Vagina (tissue), 2 donors: ENCODE measurements at regions not wholly inside any gene's neighbourhood (a gene's known extent, or its start where the extent isn't known, plus 50 kb on each side); places are given as distances from the start of the nearest gene placed in this dataset.

Source experiments
- POLR2A ChIP-seq, 2 donors: fragments of 450-650 bp; IDR thresholded peaks; one replicate each; pipeline ENCODE4 v1.6.1; 2017; ENCODE audit warnings: antibody characterized with exemption in 2 of 2, mild to moderate bottlenecking in 2 of 2, moderate library complexity in 2 of 2
- TF ChIP-seq, protein P1 (sequence below), 3 experiments: fragments of 450-650 bp in 2 of 3; fragments of 200-600 bp in 1 of 3; sonication (generic) in 1 of 3; IDR thresholded peaks; one replicate each; pipeline ENCODE4 v1.5.1; 2017 to 2019; ENCODE audit warnings: antibody characterized with exemption in 3 of 3, mild to moderate bottlenecking in 2 of 3, moderate library complexity in 2 of 3

DNA sequence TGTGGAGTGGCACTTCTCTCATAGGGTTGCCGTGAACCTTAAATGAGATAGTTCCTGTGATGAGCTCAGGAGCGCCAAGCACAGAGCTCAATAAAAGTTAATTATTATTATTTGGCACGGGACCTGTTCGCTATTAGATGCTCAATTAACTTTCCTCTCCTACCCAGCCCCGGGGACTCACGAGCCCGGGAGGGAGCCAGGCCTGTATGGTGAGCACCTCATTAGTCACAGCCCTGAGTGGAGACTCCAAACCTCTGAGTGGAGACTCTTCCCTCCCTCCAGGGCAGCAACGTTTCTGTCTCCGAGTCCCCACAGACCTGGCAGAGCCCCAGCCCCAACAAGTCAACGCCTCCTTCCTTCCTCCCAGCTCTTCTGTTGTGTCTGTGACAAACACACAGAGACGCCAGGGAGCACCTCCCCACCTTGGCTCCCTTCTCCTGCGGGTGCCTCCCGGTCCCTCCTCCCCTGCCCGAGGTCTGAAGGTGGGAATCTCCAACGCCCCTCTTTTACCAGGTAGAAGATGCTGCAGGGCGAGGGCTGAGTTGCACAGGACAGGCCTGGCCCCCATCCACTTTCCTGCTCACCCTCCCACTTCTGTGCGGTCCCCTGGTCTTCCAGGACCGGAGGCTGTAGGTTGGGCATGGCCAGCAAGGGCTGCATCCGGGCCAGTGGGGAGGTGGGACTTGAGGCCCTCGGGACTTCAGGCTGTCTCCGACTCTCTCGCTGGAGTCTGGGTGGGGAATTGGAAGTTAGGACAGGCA, 52.7 kb upstream of the ODC1 start:
- no peak for TF ChIP-seq POLR2A (IDR thresholded peaks at IDR 0.05)
- TF ChIP-seq, protein P1, sequence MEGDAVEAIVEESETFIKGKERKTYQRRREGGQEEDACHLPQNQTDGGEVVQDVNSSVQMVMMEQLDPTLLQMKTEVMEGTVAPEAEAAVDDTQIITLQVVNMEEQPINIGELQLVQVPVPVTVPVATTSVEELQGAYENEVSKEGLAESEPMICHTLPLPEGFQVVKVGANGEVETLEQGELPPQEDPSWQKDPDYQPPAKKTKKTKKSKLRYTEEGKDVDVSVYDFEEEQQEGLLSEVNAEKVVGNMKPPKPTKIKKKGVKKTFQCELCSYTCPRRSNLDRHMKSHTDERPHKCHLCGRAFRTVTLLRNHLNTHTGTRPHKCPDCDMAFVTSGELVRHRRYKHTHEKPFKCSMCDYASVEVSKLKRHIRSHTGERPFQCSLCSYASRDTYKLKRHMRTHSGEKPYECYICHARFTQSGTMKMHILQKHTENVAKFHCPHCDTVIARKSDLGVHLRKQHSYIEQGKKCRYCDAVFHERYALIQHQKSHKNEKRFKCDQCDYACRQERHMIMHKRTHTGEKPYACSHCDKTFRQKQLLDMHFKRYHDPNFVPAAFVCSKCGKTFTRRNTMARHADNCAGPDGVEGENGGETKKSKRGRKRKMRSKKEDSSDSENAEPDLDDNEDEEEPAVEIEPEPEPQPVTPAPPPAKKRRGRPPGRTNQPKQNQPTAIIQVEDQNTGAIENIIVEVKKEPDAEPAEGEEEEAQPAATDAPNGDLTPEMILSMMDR (IDR thresholded peaks at IDR 0.05), result no peak
